DOHH2 (cell line): ENCODE measurements at regions not wholly inside any gene's neighbourhood (a gene's known extent, or its start where the extent isn't known, plus 50 kb on each side); places are given as distances from the start of the nearest gene placed in this dataset.

Source experiments
- EZH2phosphoT487 ChIP-seq: fragments of 200-600 bp; sonication (generic); IDR thresholded peaks from 2 replicates; pipeline ENCODE4 v1.6.1; 2017; ENCODE audit warnings: borderline replicate concordance, mild to moderate bottlenecking, antibody characterized with exemption, low read length, moderate library complexity, mixed read lengths
- TF ChIP-seq, protein P1 (sequence below): fragments of 200-600 bp; sonication (generic); IDR thresholded peaks from one replicate; pipeline ENCODE4 v1.5.1; 2014; ENCODE audit warnings: antibody characterized with exemption, mild to moderate bottlenecking, low read depth, low read length; ENCODE audit not compliant: poor library complexity, severe bottlenecking

DNA sequence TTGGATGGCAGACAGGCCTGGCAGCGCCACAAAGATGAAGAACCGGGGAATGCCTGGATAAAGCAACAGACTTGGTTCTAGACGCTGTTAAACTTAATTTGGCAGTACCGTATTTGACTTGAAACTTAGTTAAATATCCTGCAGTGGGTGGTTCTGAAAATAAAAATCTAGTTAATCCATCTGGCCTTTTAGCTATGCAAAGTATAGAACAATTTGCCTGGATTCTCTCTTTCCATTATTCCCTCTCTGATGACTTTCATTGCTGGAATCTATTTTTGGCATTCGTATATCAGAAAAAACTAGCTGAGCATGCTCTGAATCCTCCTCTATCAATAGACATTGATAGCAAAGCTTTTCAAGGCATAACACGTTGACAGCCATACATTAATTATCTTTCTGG is 203.6 kb downstream of the MACC1 start:
- TF ChIP-seq, protein P1, sequence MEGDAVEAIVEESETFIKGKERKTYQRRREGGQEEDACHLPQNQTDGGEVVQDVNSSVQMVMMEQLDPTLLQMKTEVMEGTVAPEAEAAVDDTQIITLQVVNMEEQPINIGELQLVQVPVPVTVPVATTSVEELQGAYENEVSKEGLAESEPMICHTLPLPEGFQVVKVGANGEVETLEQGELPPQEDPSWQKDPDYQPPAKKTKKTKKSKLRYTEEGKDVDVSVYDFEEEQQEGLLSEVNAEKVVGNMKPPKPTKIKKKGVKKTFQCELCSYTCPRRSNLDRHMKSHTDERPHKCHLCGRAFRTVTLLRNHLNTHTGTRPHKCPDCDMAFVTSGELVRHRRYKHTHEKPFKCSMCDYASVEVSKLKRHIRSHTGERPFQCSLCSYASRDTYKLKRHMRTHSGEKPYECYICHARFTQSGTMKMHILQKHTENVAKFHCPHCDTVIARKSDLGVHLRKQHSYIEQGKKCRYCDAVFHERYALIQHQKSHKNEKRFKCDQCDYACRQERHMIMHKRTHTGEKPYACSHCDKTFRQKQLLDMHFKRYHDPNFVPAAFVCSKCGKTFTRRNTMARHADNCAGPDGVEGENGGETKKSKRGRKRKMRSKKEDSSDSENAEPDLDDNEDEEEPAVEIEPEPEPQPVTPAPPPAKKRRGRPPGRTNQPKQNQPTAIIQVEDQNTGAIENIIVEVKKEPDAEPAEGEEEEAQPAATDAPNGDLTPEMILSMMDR: no peak
- TF ChIP-seq EZH2phosphoT487: no peak
